ENCODE measurements at regions not wholly inside any gene's neighbourhood (a gene's known extent, or its start where the extent isn't known, plus 50 kb on each side); places are given as distances from the start of the nearest gene placed in this dataset.

GRCh38 chr10:33095867-33096815 is 138.1 kb upstream of the ITGB1 start:
- no peak for TF ChIP-seq CTCF (conservative IDR thresholded peaks at IDR 0.05; ENCODE audit: low read depth, low read length)
- no peak for DNase-seq (ENCODE audit: low read depth)
- no peak overlapping the region for H3K4me3 ChIP-seq (ENCODE audit: low read length)

- no peak for TF ChIP-seq CTCF (conservative IDR thresholded peaks at IDR 0.05; ENCODE audit: low read depth, low read length)
Observed at GRCh38 chr10:33094263-33095051, 136.4 kb upstream of the ITGB1 start.

GRCh38 chr10:33093362-33093761 is 135.3 kb upstream of the ITGB1 start:
- H3K4me3 ChIP-seq (ENCODE audit: low read length): no peak overlapping the region

More at GRCh38 chr10:33094263-33095051, 136.4 kb upstream of the ITGB1 start:
- no peak for DNase-seq (ENCODE audit: low read depth)
- no peak overlapping the region for H3K4me3 ChIP-seq (ENCODE audit: low read length)

GRCh38 chr10:33092596-33092995 is 134.6 kb upstream of the ITGB1 start:
- DNase-seq (ENCODE audit: low read depth): no peak
- TF ChIP-seq CTCF (conservative IDR thresholded peaks at IDR 0.05; ENCODE audit: low read depth, low read length): no peak
- H3K4me3 ChIP-seq (ENCODE audit: low read length): no peak overlapping the region

More at GRCh38 chr10:33093362-33093761, 135.3 kb upstream of the ITGB1 start:
- no peak for DNase-seq (ENCODE audit: low read depth)
- no peak for TF ChIP-seq CTCF (conservative IDR thresholded peaks at IDR 0.05; ENCODE audit: low read depth, low read length)

GRCh38 chr10:33091201-33091600 is 133.2 kb upstream of the ITGB1 start:
- DNase-seq (ENCODE audit: low read depth): no peak
- no peak overlapping the region for H3K4me3 ChIP-seq (ENCODE audit: low read length)
- TF ChIP-seq CTCF (conservative IDR thresholded peaks at IDR 0.05; ENCODE audit: low read depth, low read length): no peak

GRCh38 chr10:33088990-33089389 is 131.0 kb upstream of the ITGB1 start:
- DNase-seq (ENCODE audit: low read depth): no peak
- no peak overlapping the region for H3K4me3 ChIP-seq (ENCODE audit: low read length)
- TF ChIP-seq CTCF (conservative IDR thresholded peaks at IDR 0.05; ENCODE audit: low read depth, low read length): no peak
